ENCODE measurements at regions not wholly inside any gene's neighbourhood (a gene's known extent, or its start where the extent isn't known, plus 50 kb on each side); places are given as distances from the start of the nearest gene placed in this dataset.

DNA sequence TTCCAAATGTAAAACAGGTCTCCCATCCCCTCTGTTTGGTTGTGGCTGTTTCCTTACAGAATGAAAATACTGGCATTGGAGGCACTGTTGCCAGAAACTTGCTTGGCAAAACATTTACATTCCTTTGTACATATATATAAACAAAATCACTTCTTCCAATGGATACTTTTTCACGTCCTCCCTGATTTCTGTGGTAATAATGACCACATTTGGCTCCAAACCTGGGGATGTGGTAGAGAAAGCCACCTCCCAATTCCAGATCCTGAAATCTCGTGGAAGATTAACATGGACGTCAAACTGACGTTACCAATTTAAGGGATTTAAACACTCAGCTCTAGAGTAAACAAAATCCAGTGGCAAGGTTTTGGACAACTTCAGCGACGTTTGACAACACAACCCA is 370.8 kb upstream of the ZFHX3 start:
- ChIA-PET POLR2A (interaction anchor here (0.6 kb wide), 1 partner anchor 874 kb away, joined by 4 read pairs; no protein-coding TSS in a partner anchor), CTCF (ENCODE audit: unreplicated experiment) (no interaction called here)
- Histone ChIP-seq H3K4me3 (ENCODE audit: low read depth, low read length, poor library complexity, severe bottlenecking) (no peak overlapping the region), H3K4me1 (ENCODE audit: insufficient read depth, low read length, poor library complexity, severe bottlenecking) (no peaks in the 10 kb centered on the region), H2AFZ (ENCODE audit: low read length) (no peak overlapping the region), H4K20me1 (ENCODE audit: insufficient read depth, low read length) (no peaks in the 10 kb centered on the region), H3K9me3 (ENCODE audit: low read length) (no peaks in the 10 kb centered on the region), H3K4me2 (ENCODE audit: low read length) (no peak overlapping the region), H3K27ac (ENCODE audit: low read depth, low read length, poor library complexity, severe bottlenecking) (no peak overlapping the region), H3K36me3 (ENCODE audit: insufficient read depth, low read length) (no peaks in the 10 kb centered on the region), H3K9me2 (ENCODE audit: insufficient read depth, low read length) (no peaks in the 10 kb centered on the region), H3K79me2 (ENCODE audit: insufficient read depth, low read depth, low read length) (no peaks in the 10 kb centered on the region)
- no peak for DNase-seq (ENCODE audit: low spot score)
- no TSS peak for BruUV-seq (replicated peaks)
- TF ChIP-seq, protein P1, sequence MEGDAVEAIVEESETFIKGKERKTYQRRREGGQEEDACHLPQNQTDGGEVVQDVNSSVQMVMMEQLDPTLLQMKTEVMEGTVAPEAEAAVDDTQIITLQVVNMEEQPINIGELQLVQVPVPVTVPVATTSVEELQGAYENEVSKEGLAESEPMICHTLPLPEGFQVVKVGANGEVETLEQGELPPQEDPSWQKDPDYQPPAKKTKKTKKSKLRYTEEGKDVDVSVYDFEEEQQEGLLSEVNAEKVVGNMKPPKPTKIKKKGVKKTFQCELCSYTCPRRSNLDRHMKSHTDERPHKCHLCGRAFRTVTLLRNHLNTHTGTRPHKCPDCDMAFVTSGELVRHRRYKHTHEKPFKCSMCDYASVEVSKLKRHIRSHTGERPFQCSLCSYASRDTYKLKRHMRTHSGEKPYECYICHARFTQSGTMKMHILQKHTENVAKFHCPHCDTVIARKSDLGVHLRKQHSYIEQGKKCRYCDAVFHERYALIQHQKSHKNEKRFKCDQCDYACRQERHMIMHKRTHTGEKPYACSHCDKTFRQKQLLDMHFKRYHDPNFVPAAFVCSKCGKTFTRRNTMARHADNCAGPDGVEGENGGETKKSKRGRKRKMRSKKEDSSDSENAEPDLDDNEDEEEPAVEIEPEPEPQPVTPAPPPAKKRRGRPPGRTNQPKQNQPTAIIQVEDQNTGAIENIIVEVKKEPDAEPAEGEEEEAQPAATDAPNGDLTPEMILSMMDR (conservative IDR thresholded peaks at IDR 0.05; ENCODE audit: low read length): no peak
- no peak for TF ChIP-seq EZH2phosphoT487 (IDR thresholded peaks at IDR 0.05; ENCODE audit: borderline replicate concordance, low read depth, low read length)
- intact Hi-C loops (cut with micrococcal nuclease; ENCODE audit: unreplicated experiment): no loop called here

DNA sequence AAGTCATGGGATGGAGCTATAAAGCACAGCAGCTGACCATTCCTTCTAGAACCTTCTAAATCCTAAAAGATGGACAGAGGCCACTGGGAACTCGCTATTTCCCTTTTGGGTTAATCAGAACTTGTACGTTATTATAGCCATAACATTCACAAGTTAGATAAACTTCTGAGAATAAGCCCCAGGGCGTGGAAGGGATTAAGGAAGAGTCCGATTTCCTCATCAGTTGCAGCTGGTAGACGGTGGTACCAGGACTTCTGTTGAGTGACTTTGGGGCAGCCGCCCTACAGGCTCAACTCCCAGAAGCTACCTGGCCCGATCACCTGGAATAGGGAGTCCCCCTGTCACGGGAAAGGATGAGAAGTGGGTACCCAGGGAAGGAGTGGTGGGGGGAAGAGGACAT is 370.1 kb upstream of the ZFHX3 start:
- no peaks in the 10 kb centered on the region for H3K4me1 ChIP-seq (ENCODE audit: insufficient read depth, low read length, poor library complexity, severe bottlenecking)
- no peaks in the 10 kb centered on the region for H3K79me2 ChIP-seq (ENCODE audit: insufficient read depth, low read depth, low read length)
- no peak overlapping the region for H3K27ac ChIP-seq (ENCODE audit: low read depth, low read length, poor library complexity, severe bottlenecking)
- intact Hi-C loops (cut with micrococcal nuclease; ENCODE audit: unreplicated experiment): no loop called here
- no peak overlapping the region for H2AFZ ChIP-seq (ENCODE audit: low read length)
- no peaks in the 10 kb centered on the region for H3K9me3 ChIP-seq (ENCODE audit: low read length)
- DNase-seq (ENCODE audit: low spot score): no peak
- ChIA-PET CTCF (ENCODE audit: unreplicated experiment) (no interaction called here), POLR2A (interaction anchor here (0.6 kb wide), 2 partner anchors 43 to 91 kb away, joined by 4 to 5 read pairs; no protein-coding TSS in a partner anchor)
- H4K20me1 ChIP-seq (ENCODE audit: insufficient read depth, low read length): no peaks in the 10 kb centered on the region
- BruUV-seq (replicated peaks): no TSS peak
- no peak overlapping the region for H3K4me3 ChIP-seq (ENCODE audit: low read depth, low read length, poor library complexity, severe bottlenecking)
- H3K36me3 ChIP-seq (ENCODE audit: insufficient read depth, low read length): no peaks in the 10 kb centered on the region
- TF ChIP-seq EZH2phosphoT487 (IDR thresholded peaks at IDR 0.05; ENCODE audit: borderline replicate concordance, low read depth, low read length): no peak
- TF ChIP-seq, protein P1 (conservative IDR thresholded peaks at IDR 0.05; ENCODE audit: low read length): no peak
- H3K4me2 ChIP-seq (ENCODE audit: low read length): no peak overlapping the region
- no peaks in the 10 kb centered on the region for H3K9me2 ChIP-seq (ENCODE audit: insufficient read depth, low read length)

DNA sequence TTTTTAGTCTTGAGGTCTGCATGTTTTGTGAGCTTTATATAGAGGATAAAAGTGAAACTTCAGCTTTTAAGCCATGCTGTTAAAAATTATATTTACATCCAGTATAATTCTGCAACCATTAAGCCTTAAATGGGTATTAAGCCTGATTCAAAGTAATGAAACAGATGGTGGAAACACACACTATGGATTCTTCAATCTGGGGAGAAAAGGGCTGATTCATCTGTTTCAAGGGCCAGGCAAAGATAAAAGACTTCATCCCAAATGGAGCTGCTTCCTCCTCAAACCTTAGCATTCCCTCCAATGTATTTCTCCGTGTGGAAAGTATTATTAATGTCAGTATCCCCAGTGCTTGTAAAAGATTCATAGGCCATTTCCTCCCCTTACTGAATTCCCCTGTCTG is 367.4 kb upstream of the ZFHX3 start:
- Histone ChIP-seq H3K4me2 (ENCODE audit: low read length) (no peak overlapping the region), H3K79me2 (ENCODE audit: insufficient read depth, low read depth, low read length) (no peaks in the 10 kb centered on the region), H4K20me1 (ENCODE audit: insufficient read depth, low read length) (no peaks in the 10 kb centered on the region), H2AFZ (ENCODE audit: low read length) (no peak overlapping the region), H3K4me1 (ENCODE audit: insufficient read depth, low read length, poor library complexity, severe bottlenecking) (no peaks in the 10 kb centered on the region), H3K4me3 (ENCODE audit: low read depth, low read length, poor library complexity, severe bottlenecking) (no peak overlapping the region), H3K9me2 (ENCODE audit: insufficient read depth, low read length) (no peaks in the 10 kb centered on the region), H3K9me3 (ENCODE audit: low read length) (no peaks in the 10 kb centered on the region), H3K36me3 (ENCODE audit: insufficient read depth, low read length) (no peaks in the 10 kb centered on the region), H3K27ac (ENCODE audit: low read depth, low read length, poor library complexity, severe bottlenecking) (no peak overlapping the region)
- intact Hi-C loops (cut with micrococcal nuclease; ENCODE audit: unreplicated experiment): no loop called here
- TF ChIP-seq, protein P1 (conservative IDR thresholded peaks at IDR 0.05; ENCODE audit: low read length): no peak
- TF ChIP-seq EZH2phosphoT487 (IDR thresholded peaks at IDR 0.05; ENCODE audit: borderline replicate concordance, low read depth, low read length): no peak
- ChIA-PET POLR2A (interaction anchor here (0.7 kb wide), 1 partner anchor 11 kb away, joined by 3 read pairs; no protein-coding TSS in a partner anchor), CTCF (ENCODE audit: unreplicated experiment) (no interaction called here)
- DNase-seq (ENCODE audit: low spot score): no peak
- BruUV-seq (replicated peaks): no TSS peak

Data from OCI-LY7 (cell line).